ENCODE measurements at regions not wholly inside any gene's neighbourhood (a gene's known extent, or its start where the extent isn't known, plus 50 kb on each side); places are given as distances from the start of the nearest gene placed in this dataset.

DNA sequence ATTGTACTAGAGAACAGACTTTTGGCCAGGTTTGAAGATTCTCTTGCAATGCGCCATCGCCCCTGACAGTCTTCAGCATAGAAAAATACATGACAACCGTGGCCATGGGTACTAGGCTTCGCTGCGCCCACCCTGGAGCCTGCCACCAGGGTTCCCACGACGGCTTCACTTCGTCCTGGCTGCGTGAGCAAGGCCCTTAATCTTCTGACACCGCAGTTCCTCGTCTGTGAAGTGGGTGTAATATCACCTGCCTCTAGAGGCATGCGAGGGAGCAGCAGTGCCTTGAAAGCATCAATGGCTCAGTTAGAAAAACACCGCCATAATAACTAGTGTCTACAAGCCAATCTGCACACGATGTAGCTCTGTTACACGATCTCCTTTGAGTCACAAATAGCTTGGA is 175.2 kb upstream of the HS6ST1 start:
- TF ChIP-seq, protein P1, sequence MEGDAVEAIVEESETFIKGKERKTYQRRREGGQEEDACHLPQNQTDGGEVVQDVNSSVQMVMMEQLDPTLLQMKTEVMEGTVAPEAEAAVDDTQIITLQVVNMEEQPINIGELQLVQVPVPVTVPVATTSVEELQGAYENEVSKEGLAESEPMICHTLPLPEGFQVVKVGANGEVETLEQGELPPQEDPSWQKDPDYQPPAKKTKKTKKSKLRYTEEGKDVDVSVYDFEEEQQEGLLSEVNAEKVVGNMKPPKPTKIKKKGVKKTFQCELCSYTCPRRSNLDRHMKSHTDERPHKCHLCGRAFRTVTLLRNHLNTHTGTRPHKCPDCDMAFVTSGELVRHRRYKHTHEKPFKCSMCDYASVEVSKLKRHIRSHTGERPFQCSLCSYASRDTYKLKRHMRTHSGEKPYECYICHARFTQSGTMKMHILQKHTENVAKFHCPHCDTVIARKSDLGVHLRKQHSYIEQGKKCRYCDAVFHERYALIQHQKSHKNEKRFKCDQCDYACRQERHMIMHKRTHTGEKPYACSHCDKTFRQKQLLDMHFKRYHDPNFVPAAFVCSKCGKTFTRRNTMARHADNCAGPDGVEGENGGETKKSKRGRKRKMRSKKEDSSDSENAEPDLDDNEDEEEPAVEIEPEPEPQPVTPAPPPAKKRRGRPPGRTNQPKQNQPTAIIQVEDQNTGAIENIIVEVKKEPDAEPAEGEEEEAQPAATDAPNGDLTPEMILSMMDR (IDR thresholded peaks at IDR 0.05; ENCODE audit: low read depth, low read length, poor library complexity, severe bottlenecking): no peak
- TF ChIP-seq EZH2phosphoT487 (IDR thresholded peaks at IDR 0.05; ENCODE audit: borderline replicate concordance, low read length): no peak

Data from DOHH2 (cell line).